ENCODE measurements at regions not wholly inside any gene's neighbourhood (a gene's known extent, or its start where the extent isn't known, plus 50 kb on each side); places are given as distances from the start of the nearest gene placed in this dataset.

- TF ChIP-seq CTCF (conservative IDR thresholded peaks at IDR 0.05; ENCODE audit: low read depth, low read length): no peak
- TF ChIP-seq EZH2 (IDR thresholded peaks at IDR 0.05; ENCODE audit: borderline replicate concordance, low read depth, low read length, poor library complexity, severe bottlenecking): no peak
Measured at GRCh38 chr1:234719454-234720251, 109.7 kb upstream of the IRF2BP2 start.
